Activated CD8-positive, alpha-beta T cell treated with anti-CD3 and anti-CD28 coated beads, Interleukin-2, amount 10 ng/mL, durations not matched to agents 7 days and 5 days (primary cell): ENCODE measurements at regions not wholly inside any gene's neighbourhood (a gene's known extent, or its start where the extent isn't known, plus 50 kb on each side); places are given as distances from the start of the nearest gene placed in this dataset.

Source experiments
- ATAC-seq: fragments of 150-1000 bp; cut with Tn5 transposase; one replicate; pipeline ENCODE4 v1.10.0; 2021; ENCODE audit warnings: moderate library complexity
- CTCF ChIA-PET: fragments of 350-600 bp; sonication (Branson Sonifier 250); formaldehyde crosslinking; loops from one replicate; lab custom pipeline; 2021; ENCODE audit warnings: antibody characterized with exemption; lab: Charles Lee
- POLR2A ChIA-PET: fragments of 350-600 bp; sonication (Branson Sonifier 250); formaldehyde crosslinking; loops from one replicate; lab custom pipeline; 2021; ENCODE audit warnings: antibody characterized with exemption; lab: Charles Lee
- DNase-seq: peaks from one replicate; pipeline ENCODE4 v3.0.0-alpha.2; 2020
- H3K27ac Mint-ChIP-seq: one replicate; pipeline ENCODE4 v1.8.0; 2021; ENCODE audit warnings: mild to moderate bottlenecking, mixed read lengths
- H3K27me3 Mint-ChIP-seq: one replicate; pipeline ENCODE4 v1.8.0; 2021; ENCODE audit warnings: low read depth, mixed read lengths
- H3K36me3 Mint-ChIP-seq: one replicate; pipeline ENCODE4 v1.8.0; 2021; ENCODE audit warnings: low read depth, mixed read lengths
- H3K4me1 Mint-ChIP-seq: one replicate; pipeline ENCODE4 v1.8.0; 2021; ENCODE audit warnings: low read depth, mixed read lengths
- H3K4me3 Mint-ChIP-seq: one replicate; pipeline ENCODE4 v1.8.0; 2021; ENCODE audit warnings: mild to moderate bottlenecking, mixed read lengths
- H3K9me3 Mint-ChIP-seq: one replicate; pipeline ENCODE4 v1.8.0; 2022; ENCODE audit warnings: mixed read lengths; ENCODE audit not compliant: insufficient read depth

DNA sequence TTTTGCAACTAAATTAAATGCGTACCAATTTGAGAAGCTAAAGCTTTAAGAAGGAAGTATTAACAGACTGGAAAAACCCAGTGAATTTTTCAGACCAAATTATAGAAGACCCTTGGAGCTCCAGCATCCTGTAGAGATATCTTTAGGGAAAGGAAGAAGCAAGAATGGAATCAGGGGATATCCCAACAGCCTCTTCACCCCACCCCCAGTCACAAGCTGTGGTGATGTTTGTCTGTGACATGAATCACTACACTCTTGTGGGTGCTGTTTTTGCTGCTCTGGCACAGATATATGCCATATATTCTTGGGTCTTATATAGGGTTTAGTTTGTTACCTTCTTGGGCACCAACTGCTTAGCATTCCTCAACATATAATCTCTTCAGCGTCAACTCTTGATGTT is 78.5 kb upstream of the BCL6 start:
- POLR2A ChIA-PET: interaction anchor here (1.6 kb wide), 1 partner anchor 78 kb away, joined by 5 read pairs; the partner anchor contains the start of gene BCL6
- no peaks in the 10 kb centered on the region for H3K27me3 Mint-ChIP-seq
- H3K9me3 Mint-ChIP-seq: peaks cover 9% of the 10 kb centered on the region
- CTCF ChIA-PET: interaction anchor here (1.0 to 1.5 kb wide), 4 partner anchors 22 to 76 kb away, joined by 3 to 7 read pairs (median 4); no protein-coding TSS in a partner anchor
- ATAC-seq (no peak), DNase-seq (no peak)
- no peak overlapping the region for H3K4me3 Mint-ChIP-seq
- peaks cover 21% of the 10 kb centered on the region for H3K36me3 Mint-ChIP-seq
- no peak overlapping the region for H3K27ac Mint-ChIP-seq
- H3K4me1 Mint-ChIP-seq: peaks cover 45% of the 10 kb centered on the region

- Mint-ChIP-seq H3K4me3 (no peak overlapping the region), H3K36me3 (peaks cover 18% of the 10 kb centered on the region), H3K27ac (no peak overlapping the region), H3K27me3 (no peaks in the 10 kb centered on the region), H3K9me3 (peaks cover 8% of the 10 kb centered on the region), H3K4me1 (peaks cover 48% of the 10 kb centered on the region)
- ChIA-PET POLR2A (interaction anchor here (0.8 to 1.0 kb wide), 2 partner anchors 10 to 82 kb away, joined by 3 to 4 read pairs; partner anchors contain the start of gene BCL6), CTCF (no interaction called here)
- DNase-seq (no peak), ATAC-seq (no peak)
These were observed 82.5 kb upstream of the BCL6 start for GRCh38 chr3:187827723-187828122.

- ATAC-seq: peak; percentile 56
- H3K4me3 Mint-ChIP-seq: no peak overlapping the region
- CTCF ChIA-PET: interaction anchor here (1.0 kb wide), 1 partner anchor 28 kb away, joined by 3 read pairs; no protein-coding TSS in a partner anchor
These were observed 83.5 kb upstream of the BCL6 start for GRCh38 chr3:187828579-187829452.

DNA sequence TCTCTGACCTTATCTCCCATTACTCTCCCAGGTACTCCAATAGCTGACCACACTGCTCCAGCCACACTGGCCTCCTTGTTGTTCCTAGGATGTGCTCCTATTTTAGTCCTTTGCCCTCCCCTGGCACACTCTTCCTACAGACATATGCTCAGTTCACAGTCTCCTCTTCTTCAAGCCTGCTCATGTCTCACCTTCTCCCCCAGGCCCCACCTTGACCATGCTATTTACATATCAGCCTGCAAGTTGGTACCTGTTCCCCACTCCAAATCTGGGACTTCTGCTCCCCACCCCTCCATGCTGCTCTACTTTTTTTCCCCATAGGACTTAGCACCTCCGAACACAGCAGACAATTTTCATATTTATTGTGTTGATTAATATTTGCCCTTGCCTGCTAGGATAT is 84.9 kb upstream of the BCL6 start:
- CTCF ChIA-PET: interaction anchor here (1.5 kb wide), 1 partner anchor 83 kb away, joined by 3 read pairs; no protein-coding TSS in a partner anchor
- DNase-seq: no peak
- no peak overlapping the region for H3K4me3 Mint-ChIP-seq
- ATAC-seq: no peak
- H3K27ac Mint-ChIP-seq: peak overlapping the region; percentile 20
- no peaks in the 10 kb centered on the region for H3K27me3 Mint-ChIP-seq
- peaks cover 15% of the 10 kb centered on the region for H3K36me3 Mint-ChIP-seq
- POLR2A ChIA-PET: no interaction called here
- H3K4me1 Mint-ChIP-seq: peaks cover 39% of the 10 kb centered on the region
- peaks cover 3% of the 10 kb centered on the region for H3K9me3 Mint-ChIP-seq

More at GRCh38 chr3:187828579-187829452, 83.5 kb upstream of the BCL6 start:
- Mint-ChIP-seq H3K9me3 (peaks cover 3% of the 10 kb centered on the region), H3K27ac (peak overlapping the region; percentile 73), H3K36me3 (peaks cover 10% of the 10 kb centered on the region), H3K27me3 (no peaks in the 10 kb centered on the region), H3K4me1 (peaks cover 40% of the 10 kb centered on the region)
- POLR2A ChIA-PET: interaction anchor here (0.8 to 1.0 kb wide), 2 partner anchors 11 to 83 kb away, joined by 3 to 4 read pairs; partner anchors contain the start of gene BCL6
- DNase-seq: peak; percentile 30

- Mint-ChIP-seq H3K36me3 (peaks cover 16% of the 10 kb centered on the region), H3K27ac (no peak overlapping the region), H3K4me3 (no peak overlapping the region), H3K9me3 (peaks cover 3% of the 10 kb centered on the region), H3K4me1 (peaks cover 39% of the 10 kb centered on the region), H3K27me3 (no peaks in the 10 kb centered on the region)
- ATAC-seq: no peak
- POLR2A ChIA-PET: interaction anchor here (1.0 kb wide), 1 partner anchor 87 kb away, joined by 4 read pairs; the partner anchor contains the start of gene BCL6
- no peak for DNase-seq
- CTCF ChIA-PET: interaction anchor here (0.7 to 1.6 kb wide), 4 partner anchors 18 to 85 kb away, joined by 3 to 9 read pairs (median 4); partner anchors contain the start of gene BCL6
These were observed 86.1 kb upstream of the BCL6 start for GRCh38 chr3:187831125-187832051.

GRCh38 chr3:187832202-187832601 is 86.9 kb upstream of the BCL6 start:
- no peaks in the 10 kb centered on the region for H3K9me3 Mint-ChIP-seq
- peaks cover 11% of the 10 kb centered on the region for H3K36me3 Mint-ChIP-seq
- ATAC-seq (no peak), DNase-seq (no peak)
- no peak overlapping the region for H3K4me3 Mint-ChIP-seq
- H3K27ac Mint-ChIP-seq: peak overlapping the region; percentile 1
- H3K27me3 Mint-ChIP-seq: no peaks in the 10 kb centered on the region
- POLR2A ChIA-PET: interaction anchor here (1.0 kb wide), 1 partner anchor 88 kb away, joined by 4 read pairs; the partner anchor contains the start of gene BCL6
- H3K4me1 Mint-ChIP-seq: peaks cover 39% of the 10 kb centered on the region
- CTCF ChIA-PET: interaction anchor here (0.7 to 1.6 kb wide), 5 partner anchors 11 to 86 kb away, joined by 3 to 9 read pairs (median 3); partner anchors contain the start of gene BCL6

DNA sequence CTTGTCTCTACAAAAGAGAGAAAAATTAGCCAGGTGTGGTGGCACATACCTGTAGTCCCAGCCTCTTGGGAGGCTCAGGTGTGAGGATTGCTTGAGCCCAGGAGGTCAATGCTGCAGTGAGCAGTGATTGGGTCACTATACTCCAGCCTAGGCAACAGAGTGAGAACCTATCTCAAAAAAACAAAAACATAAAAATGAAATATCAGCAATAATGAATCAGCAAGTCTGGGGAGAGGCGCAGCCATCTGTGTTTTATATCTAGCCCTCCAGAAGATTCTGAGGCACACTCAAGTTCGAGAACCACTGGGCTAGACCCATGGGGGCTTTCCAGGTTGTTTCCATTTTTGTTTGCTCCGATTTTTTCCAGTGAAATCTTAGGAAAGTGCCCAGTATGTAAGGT is 88.1 kb upstream of the BCL6 start:
- H3K9me3 Mint-ChIP-seq: no peaks in the 10 kb centered on the region
- ATAC-seq: no peak
- H3K27ac Mint-ChIP-seq: no peak overlapping the region
- POLR2A ChIA-PET: no interaction called here
- CTCF ChIA-PET: interaction anchor here (1.3 to 1.6 kb wide), 2 partner anchors 10 to 87 kb away, joined by 3 to 9 read pairs; partner anchors contain the start of gene BCL6
- H3K4me3 Mint-ChIP-seq: no peak overlapping the region
- no peaks in the 10 kb centered on the region for H3K27me3 Mint-ChIP-seq
- peaks cover 11% of the 10 kb centered on the region for H3K36me3 Mint-ChIP-seq
- DNase-seq: no peak
- peaks cover 33% of the 10 kb centered on the region for H3K4me1 Mint-ChIP-seq

DNA sequence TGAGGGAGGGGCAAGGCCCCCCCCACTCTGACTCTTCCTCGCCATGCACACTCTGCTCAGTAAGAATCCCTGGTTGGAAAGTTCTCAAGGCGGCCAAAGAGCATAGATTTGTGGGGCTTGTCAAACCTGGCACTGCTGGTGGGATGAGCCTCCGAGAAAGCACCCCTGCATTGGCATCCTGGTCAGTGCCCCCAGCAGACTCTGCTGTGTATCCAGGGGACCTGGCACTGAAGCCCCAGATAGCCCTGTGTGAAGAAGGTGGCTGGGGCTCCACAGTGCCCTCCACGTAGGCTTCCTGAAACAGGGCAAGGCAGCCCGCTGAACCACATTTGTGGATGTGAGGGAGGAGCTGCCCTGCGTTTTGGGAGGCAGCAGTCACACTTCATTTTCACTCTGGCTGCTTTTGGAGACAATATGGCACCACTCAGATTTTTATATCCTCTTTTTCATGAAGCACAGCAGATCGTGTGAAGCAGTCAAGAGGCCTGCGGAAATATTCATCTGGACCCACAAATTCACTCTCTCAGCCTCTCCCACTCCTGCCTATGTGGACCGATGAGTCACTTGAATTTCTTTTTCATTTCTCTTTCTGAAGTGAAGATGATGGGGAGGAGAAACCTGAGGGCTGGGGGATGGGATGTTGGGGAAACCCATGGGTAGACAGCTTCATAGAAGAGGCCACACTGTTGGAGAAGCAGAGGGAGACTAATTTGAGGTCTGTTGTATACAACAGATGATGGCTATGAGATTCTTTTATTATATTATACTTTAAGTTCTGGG is 88.7 kb upstream of the BCL6 start:
- CTCF ChIA-PET: no interaction called here
- POLR2A ChIA-PET: no interaction called here
- Mint-ChIP-seq H3K9me3 (no peaks in the 10 kb centered on the region), H3K27ac (no peak overlapping the region), H3K36me3 (peaks cover 11% of the 10 kb centered on the region), H3K4me1 (peaks cover 26% of the 10 kb centered on the region), H3K4me3 (no peak overlapping the region), H3K27me3 (no peaks in the 10 kb centered on the region)
- ATAC-seq (no peak), DNase-seq (no peak)

- DNase-seq (no peak), ATAC-seq (no peak)
- peaks cover 9% of the 10 kb centered on the region for H3K4me1 Mint-ChIP-seq
- H3K27me3 Mint-ChIP-seq: no peaks in the 10 kb centered on the region
- ChIA-PET CTCF (no interaction called here), POLR2A (no interaction called here)
- no peak overlapping the region for H3K27ac Mint-ChIP-seq
- H3K36me3 Mint-ChIP-seq: peaks cover 9% of the 10 kb centered on the region
- H3K9me3 Mint-ChIP-seq: no peaks in the 10 kb centered on the region
- H3K4me3 Mint-ChIP-seq: no peak overlapping the region
These were observed 91.8 kb upstream of the BCL6 start for GRCh38 chr3:187836823-187837770.

- CTCF ChIA-PET: interaction anchor here (1.1 kb wide), 1 partner anchor 33 kb away, joined by 4 read pairs; no protein-coding TSS in a partner anchor
- ATAC-seq: no peak
- Mint-ChIP-seq H3K27me3 (no peaks in the 10 kb centered on the region), H3K27ac (no peak overlapping the region), H3K9me3 (no peaks in the 10 kb centered on the region), H3K36me3 (peaks cover 11% of the 10 kb centered on the region), H3K4me3 (no peak overlapping the region), H3K4me1 (peaks cover 4% of the 10 kb centered on the region)
- no peak for DNase-seq
- POLR2A ChIA-PET: no interaction called here
These were observed 92.8 kb upstream of the BCL6 start for GRCh38 chr3:187838016-187838540.
